ENCODE measurements at regions not wholly inside any gene's neighbourhood (a gene's known extent, or its start where the extent isn't known, plus 50 kb on each side); places are given as distances from the start of the nearest gene placed in this dataset.

- H3K27me3 Mint-ChIP-seq, result peaks cover 9% of the 10 kb centered on the region
- Histone ChIP-seq H3K36me3 (replicated peaks in 1 of 2; ENCODE audit: control extremely low read depth in 1 of 2, control insufficient read depth in 1 of 2, extremely low read depth in 1 of 2, insufficient read depth in 2 of 2, low read length in 1 of 2) (no peaks in the 10 kb centered on the region), H3K27ac (ENCODE audit: low read length in 2 of 2) (no peak overlapping the region), H3K79me2 (ENCODE audit: control insufficient read depth, insufficient read depth, low read length) (no peaks in the 10 kb centered on the region), H3K4me1 (ENCODE audit: control insufficient read depth in 2 of 2, insufficient read depth in 2 of 2, low read length in 2 of 2) (no peaks in the 10 kb centered on the region), H3K27me3 (replicated peaks in 1 of 4; ENCODE audit: control extremely low read depth in 1 of 4, control insufficient read depth in 3 of 4, insufficient read depth in 4 of 4, low read length in 3 of 4) (no peaks in the 10 kb centered on the region), H4K20me1 (ENCODE audit: control insufficient read depth, insufficient read depth, low read length, poor library complexity, severe bottlenecking) (no peaks in the 10 kb centered on the region), H3K4me3 (ENCODE audit: control extremely low read depth in 1 of 5, extremely low read depth in 1 of 5, insufficient read depth in 1 of 5, low read depth in 2 of 5, low read length in 4 of 5) (no peak overlapping the region), H3K4me2 (replicated peaks; ENCODE audit: low read depth, low read length, poor library complexity, severe bottlenecking) (no peak overlapping the region), H2AFZ (ENCODE audit: insufficient read depth, low read depth, low read length, poor library complexity, severe bottlenecking) (no peak overlapping the region), H3K9me3 (ENCODE audit: control extremely low read depth in 1 of 3, control insufficient read depth in 2 of 3, insufficient read depth in 1 of 3, low read length in 2 of 3) (no peaks in the 10 kb centered on the region), H3K9ac (ENCODE audit: low read length) (no peak overlapping the region)
- H3K4me1 Mint-ChIP-seq, result no peaks in the 10 kb centered on the region
- ChIA-PET CTCF (no interaction called here), POLR2A (no interaction called here)
- H3K27ac Mint-ChIP-seq, result no peak overlapping the region
- H3K4me3 Mint-ChIP-seq, result no peak overlapping the region
- H3K9me3 Mint-ChIP-seq (ENCODE audit: insufficient read depth), result no peaks in the 10 kb centered on the region
- TF ChIP-seq CTCF (IDR thresholded peaks at IDR 0.05) (no peak), EZH2 (IDR thresholded peaks at IDR 0.05; ENCODE audit: borderline replicate concordance, insufficient read depth, low read depth, low read length, poor library complexity, severe bottlenecking) (no peak)
- WGBS (ENCODE audit: insufficient coverage), result 83% methylated on average over 1 of the region's 4 CpGs
- intact Hi-C loops (cut with micrococcal nuclease), result no loop called here
- DNase-seq (no peak), ATAC-seq (ENCODE audit: low read depth) (no peak)
These were observed 440.4 kb downstream of the SPRY1 start for GRCh38 chr4:123836851-123837595.

GRCh38 chr4:123838474-123838873 is 441.9 kb downstream of the SPRY1 start:
- H3K9me3 ChIP-seq (ENCODE audit: control extremely low read depth in 1 of 3, control insufficient read depth in 2 of 3, insufficient read depth in 1 of 3, low read length in 2 of 3), result no peaks in the 10 kb centered on the region
- no peak overlapping the region for H3K27ac ChIP-seq (ENCODE audit: low read length in 2 of 2)
- Mint-ChIP-seq H3K9me3 (ENCODE audit: insufficient read depth) (no peaks in the 10 kb centered on the region), H3K4me1 (no peaks in the 10 kb centered on the region), H3K4me3 (no peak overlapping the region), H3K27me3 (peaks cover 9% of the 10 kb centered on the region), H3K27ac (no peak overlapping the region)
- no peak overlapping the region for H3K4me3 ChIP-seq (ENCODE audit: control extremely low read depth in 1 of 5, extremely low read depth in 1 of 5, insufficient read depth in 1 of 5, low read depth in 2 of 5, low read length in 4 of 5)
- POLR2A ChIA-PET, result no interaction called here
- no peaks in the 10 kb centered on the region for H4K20me1 ChIP-seq (ENCODE audit: control insufficient read depth, insufficient read depth, low read length, poor library complexity, severe bottlenecking)
- H3K4me2 ChIP-seq (replicated peaks; ENCODE audit: low read depth, low read length, poor library complexity, severe bottlenecking), result no peak overlapping the region
- DNase-seq (no peak), ATAC-seq (ENCODE audit: low read depth) (no peak)
- no peaks in the 10 kb centered on the region for H3K4me1 ChIP-seq (ENCODE audit: control insufficient read depth in 2 of 2, insufficient read depth in 2 of 2, low read length in 2 of 2)
- TF ChIP-seq EZH2 (IDR thresholded peaks at IDR 0.05; ENCODE audit: borderline replicate concordance, insufficient read depth, low read depth, low read length, poor library complexity, severe bottlenecking) (no peak), CTCF (IDR thresholded peaks at IDR 0.05) (no peak)
- CTCF ChIA-PET, result no interaction called here
- H2AFZ ChIP-seq (ENCODE audit: insufficient read depth, low read depth, low read length, poor library complexity, severe bottlenecking), result no peak overlapping the region
- no peaks in the 10 kb centered on the region for H3K27me3 ChIP-seq (replicated peaks in 1 of 4; ENCODE audit: control extremely low read depth in 1 of 4, control insufficient read depth in 3 of 4, insufficient read depth in 4 of 4, low read length in 3 of 4)
- H3K79me2 ChIP-seq (ENCODE audit: control insufficient read depth, insufficient read depth, low read length), result no peaks in the 10 kb centered on the region
- intact Hi-C loops (cut with micrococcal nuclease), result no loop called here
- no CpG with 5 or more reads among the region's 1 CpG for WGBS (ENCODE audit: insufficient coverage)
- H3K9ac ChIP-seq (ENCODE audit: low read length), result no peak overlapping the region
- H3K36me3 ChIP-seq (replicated peaks in 1 of 2; ENCODE audit: control extremely low read depth in 1 of 2, control insufficient read depth in 1 of 2, extremely low read depth in 1 of 2, insufficient read depth in 2 of 2, low read length in 1 of 2), result no peaks in the 10 kb centered on the region

Data from B cell (primary cell).